WTC11 (cell line): ENCODE measurements at regions not wholly inside any gene's neighbourhood (a gene's known extent, or its start where the extent isn't known, plus 50 kb on each side); places are given as distances from the start of the nearest gene placed in this dataset.
"Not testable (repeated sequence)": the region's sequence is repeated elsewhere in the genome, so short reads cannot be mapped to it uniquely, and the experiment has no call there.

Experiments used
- ATAC-seq: fragments of 200-7000 bp; cut with Tn5 transposase; 2 replicates; pipeline ENCODE4 v1.10.0; 2021; ENCODE audit warnings: mild to moderate bottlenecking, moderate library complexity
- CTCF ChIA-PET: fragments of 300-600 bp; sonication (Branson Sonifier 250); formaldehyde crosslinking; loops from one replicate; lab custom pipeline; 2021; ENCODE audit warnings: antibody characterized with exemption; lab: Charles Lee
- POLR2A ChIA-PET: fragments of 350-600 bp; sonication (Branson Sonifier 250); formaldehyde crosslinking; loops from one replicate; lab custom pipeline; 2021; ENCODE audit warnings: antibody characterized with exemption; lab: Charles Lee
- DNase-seq: peaks from one replicate; pipeline ENCODE4 v3.0.0; 2021; ENCODE audit warnings: low spot score
- H3K27ac Mint-ChIP-seq: 2 replicates; pipeline ENCODE4 v1.8.0; 2021; ENCODE audit warnings: mixed read lengths
- H3K27me3 Mint-ChIP-seq: 2 replicates; pipeline ENCODE4 v1.8.0; 2021; ENCODE audit warnings: low read depth, mild to moderate bottlenecking, moderate library complexity, mixed read lengths
- H3K36me3 Mint-ChIP-seq: 2 replicates; pipeline ENCODE4 v1.8.0; 2021; ENCODE audit warnings: mixed read lengths
- H3K4me1 Mint-ChIP-seq: 2 replicates; pipeline ENCODE4 v1.8.0; 2022; ENCODE audit warnings: mixed read lengths
- H3K4me3 Mint-ChIP-seq: 2 replicates; pipeline ENCODE4 v1.8.0; 2021; ENCODE audit warnings: mild to moderate bottlenecking, moderate library complexity, mixed read lengths
- H3K9me3 Mint-ChIP-seq: 2 replicates; pipeline ENCODE4 v1.8.0; 2021; ENCODE audit warnings: mixed read lengths
- ATF2 ChIP-seq: sonication (generic); formaldehyde crosslinking; IDR thresholded peaks from 2 replicates; pipeline ENCODE4 v1.8.1; 2022; ENCODE audit warnings: low read depth, missing genetic modification reagents, borderline replicate concordance
- CBFB ChIP-seq: sonication (generic); formaldehyde crosslinking; IDR thresholded peaks from 2 replicates; pipeline ENCODE4 v1.8.1; 2022; ENCODE audit warnings: mild to moderate bottlenecking, low read depth, missing genetic modification reagents
- EMX1 ChIP-seq: fragments of 250-450 bp; sonication (Bioruptor Pico); IDR thresholded peaks from 2 replicates; pipeline ENCODE4 v1.8.0; 2021; ENCODE audit warnings: mild to moderate bottlenecking
- ETV6 ChIP-seq: sonication (generic); formaldehyde crosslinking; IDR thresholded peaks from 2 replicates; pipeline ENCODE4 v1.8.1; 2022; ENCODE audit warnings: mild to moderate bottlenecking, missing genetic modification reagents
- FOXK1 ChIP-seq: sonication (generic); formaldehyde crosslinking; IDR thresholded peaks from 2 replicates; pipeline ENCODE4 v1.8.0; 2022; ENCODE audit warnings: mild to moderate bottlenecking, moderate library complexity, missing genetic modification reagents
- HMGA2 ChIP-seq: fragments of 250-450 bp; sonication (Bioruptor Pico); IDR thresholded peaks from 2 replicates; pipeline ENCODE4 v1.4.0; 2021; ENCODE audit warnings: mild to moderate bottlenecking, moderate library complexity
- MXD4 ChIP-seq: fragments of 250-450 bp; sonication (Bioruptor Pico); IDR thresholded peaks from 2 replicates; pipeline ENCODE4 v1.8.0; 2021; ENCODE audit warnings: mild to moderate bottlenecking, moderate library complexity, borderline replicate concordance
- NFATC4 ChIP-seq: fragments of 250-450 bp; sonication (Bioruptor Pico); IDR thresholded peaks from 2 replicates; pipeline ENCODE4 v1.9.0; 2021; ENCODE audit warnings: mild to moderate bottlenecking
- NFE2L1 ChIP-seq: sonication (generic); formaldehyde crosslinking; IDR thresholded peaks from 2 replicates; pipeline ENCODE4 v1.8.1; 2023; ENCODE audit warnings: missing genetic modification reagents
- NR3C1 ChIP-seq: sonication (generic); formaldehyde crosslinking; conservative IDR thresholded peaks from 2 replicates; pipeline ENCODE4 v1.8.1; 2023; ENCODE audit warnings: low read depth, mild to moderate bottlenecking, missing genetic modification reagents
- OVOL2 ChIP-seq: fragments of 250-450 bp; sonication (Bioruptor Pico); IDR thresholded peaks from 2 replicates; pipeline ENCODE4 v1.9.0; 2021; ENCODE audit warnings: mild to moderate bottlenecking, borderline replicate concordance
- SP1 ChIP-seq: sonication (generic); formaldehyde crosslinking; conservative IDR thresholded peaks from 2 replicates; pipeline ENCODE4 v1.8.1; 2022; ENCODE audit warnings: missing genetic modification reagents
- TCF7 ChIP-seq: sonication (generic); formaldehyde crosslinking; IDR thresholded peaks from 2 replicates; pipeline ENCODE4 v1.8.0; 2022; ENCODE audit warnings: mild to moderate bottlenecking, low read depth, missing genetic modification reagents, moderate library complexity
- ZNF416 ChIP-seq: fragments of 250-450 bp; sonication (Bioruptor Pico); IDR thresholded peaks from 2 replicates; pipeline ENCODE4 v1.9.0; 2021; ENCODE audit warnings: mild to moderate bottlenecking, inconsistent platforms
- ZNF512 ChIP-seq: sonication (generic); formaldehyde crosslinking; IDR thresholded peaks from 2 replicates; pipeline ENCODE4 v1.8.1; 2022; ENCODE audit warnings: missing genetic modification reagents, borderline replicate concordance
- ZNF671 ChIP-seq: fragments of 250-450 bp; sonication (Bioruptor Pico); IDR thresholded peaks from 2 replicates; pipeline ENCODE4 v1.8.0; 2021; ENCODE audit warnings: mild to moderate bottlenecking
- TF ChIP-seq, protein P1 (sequence below): sonication (generic); formaldehyde crosslinking; IDR thresholded peaks from 2 replicates; pipeline ENCODE4 v1.8.1; 2023; ENCODE audit warnings: mild to moderate bottlenecking, moderate library complexity, missing genetic modification reagents
- TF ChIP-seq, protein P2 (sequence below): sonication (generic); formaldehyde crosslinking; IDR thresholded peaks from 2 replicates; pipeline ENCODE4 v1.8.1; 2023; ENCODE audit warnings: mild to moderate bottlenecking, missing genetic modification reagents
- TF ChIP-seq, protein P3 (sequence below): sonication (generic); formaldehyde crosslinking; IDR thresholded peaks from 2 replicates; pipeline ENCODE4 v1.8.1; 2023; ENCODE audit warnings: mild to moderate bottlenecking, missing genetic modification reagents, borderline replicate concordance

- no peak overlapping the region for H3K4me3 Mint-ChIP-seq
- no peaks in the 10 kb centered on the region for H3K36me3 Mint-ChIP-seq
- no peak for TF ChIP-seq MXD4 (CRISPR knock-in tag)
- H3K9me3 Mint-ChIP-seq = no peaks in the 10 kb centered on the region
- DNase-seq (no peak), ATAC-seq (no peak)
- POLR2A ChIA-PET = no interaction called here
- H3K27ac Mint-ChIP-seq = no peak overlapping the region
- no peaks in the 10 kb centered on the region for H3K4me1 Mint-ChIP-seq
- no peaks in the 10 kb centered on the region for H3K27me3 Mint-ChIP-seq
- CTCF ChIA-PET = no interaction called here
Measured at GRCh38 chr13:53110614-53111013, 82.0 kb downstream of the OLFM4 start.

GRCh38 chr13:53112522-53112921, 83.9 kb downstream of the OLFM4 start:
- H3K9me3 Mint-ChIP-seq = peaks cover 16% of the 10 kb centered on the region

GRCh38 chr13:53117048-53117447, 88.4 kb downstream of the OLFM4 start:
- H3K4me3 Mint-ChIP-seq, CTCF ChIA-PET: not testable (repeated sequence)
- H3K9me3 Mint-ChIP-seq = peaks cover 30% of the 10 kb centered on the region

More at GRCh38 chr13:53112522-53112921, 83.9 kb downstream of the OLFM4 start:
- DNase-seq (no peak), ATAC-seq (no peak)
- no peak overlapping the region for H3K4me3 Mint-ChIP-seq
- no peak overlapping the region for H3K27ac Mint-ChIP-seq
- H3K4me1 Mint-ChIP-seq = no peaks in the 10 kb centered on the region
- peaks cover 10% of the 10 kb centered on the region for H3K36me3 Mint-ChIP-seq
- TF ChIP-seq ATF2 = no peak
- no peak for TF ChIP-seq TCF7
- TF ChIP-seq NFE2L1 (CRISPR knock-in tag) = no peak
- no peak for TF ChIP-seq EMX1 (CRISPR knock-in tag)
- no peak for TF ChIP-seq ETV6
- no peak for TF ChIP-seq MXD4 (CRISPR knock-in tag)
- TF ChIP-seq CBFB = no peak
- no peak for TF ChIP-seq NR3C1 (CRISPR knock-in tag)
- TF ChIP-seq, protein P1, sequence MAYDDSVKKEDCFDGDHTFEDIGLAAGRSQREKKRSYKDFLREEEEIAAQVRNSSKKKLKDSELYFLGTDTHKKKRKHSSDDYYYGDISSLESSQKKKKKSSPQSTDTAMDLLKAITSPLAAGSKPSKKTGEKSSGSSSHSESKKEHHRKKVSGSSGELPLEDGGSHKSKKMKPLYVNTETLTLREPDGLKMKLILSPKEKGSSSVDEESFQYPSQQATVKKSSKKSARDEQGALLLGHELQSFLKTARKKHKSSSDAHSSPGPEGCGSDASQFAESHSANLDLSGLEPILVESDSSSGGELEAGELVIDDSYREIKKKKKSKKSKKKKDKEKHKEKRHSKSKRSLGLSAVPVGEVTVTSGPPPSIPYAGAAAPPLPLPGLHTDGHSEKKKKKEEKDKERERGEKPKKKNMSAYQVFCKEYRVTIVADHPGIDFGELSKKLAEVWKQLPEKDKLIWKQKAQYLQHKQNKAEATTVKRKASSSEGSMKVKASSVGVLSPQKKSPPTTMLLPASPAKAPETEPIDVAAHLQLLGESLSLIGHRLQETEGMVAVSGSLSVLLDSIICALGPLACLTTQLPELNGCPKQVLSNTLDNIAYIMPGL (CRISPR knock-in tag) = no peak
- TF ChIP-seq ZNF416 (CRISPR knock-in tag) = no peak
- TF ChIP-seq ZNF671 (CRISPR knock-in tag) = no peak
- TF ChIP-seq ZNF512 = no peak
- TF ChIP-seq SP1 (CRISPR knock-in tag) = no peak
- TF ChIP-seq, protein P2, sequence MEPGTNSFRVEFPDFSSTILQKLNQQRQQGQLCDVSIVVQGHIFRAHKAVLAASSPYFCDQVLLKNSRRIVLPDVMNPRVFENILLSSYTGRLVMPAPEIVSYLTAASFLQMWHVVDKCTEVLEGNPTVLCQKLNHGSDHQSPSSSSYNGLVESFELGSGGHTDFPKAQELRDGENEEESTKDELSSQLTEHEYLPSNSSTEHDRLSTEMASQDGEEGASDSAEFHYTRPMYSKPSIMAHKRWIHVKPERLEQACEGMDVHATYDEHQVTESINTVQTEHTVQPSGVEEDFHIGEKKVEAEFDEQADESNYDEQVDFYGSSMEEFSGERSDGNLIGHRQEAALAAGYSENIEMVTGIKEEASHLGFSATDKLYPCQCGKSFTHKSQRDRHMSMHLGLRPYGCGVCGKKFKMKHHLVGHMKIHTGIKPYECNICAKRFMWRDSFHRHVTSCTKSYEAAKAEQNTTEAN (CRISPR knock-in tag) = no peak
- no peak for TF ChIP-seq FOXK1
- TF ChIP-seq OVOL2 (CRISPR knock-in tag) = no peak
- TF ChIP-seq NFATC4 (CRISPR knock-in tag) = no peak
- no peak for TF ChIP-seq HMGA2 (CRISPR knock-in tag)
- TF ChIP-seq, protein P3, sequence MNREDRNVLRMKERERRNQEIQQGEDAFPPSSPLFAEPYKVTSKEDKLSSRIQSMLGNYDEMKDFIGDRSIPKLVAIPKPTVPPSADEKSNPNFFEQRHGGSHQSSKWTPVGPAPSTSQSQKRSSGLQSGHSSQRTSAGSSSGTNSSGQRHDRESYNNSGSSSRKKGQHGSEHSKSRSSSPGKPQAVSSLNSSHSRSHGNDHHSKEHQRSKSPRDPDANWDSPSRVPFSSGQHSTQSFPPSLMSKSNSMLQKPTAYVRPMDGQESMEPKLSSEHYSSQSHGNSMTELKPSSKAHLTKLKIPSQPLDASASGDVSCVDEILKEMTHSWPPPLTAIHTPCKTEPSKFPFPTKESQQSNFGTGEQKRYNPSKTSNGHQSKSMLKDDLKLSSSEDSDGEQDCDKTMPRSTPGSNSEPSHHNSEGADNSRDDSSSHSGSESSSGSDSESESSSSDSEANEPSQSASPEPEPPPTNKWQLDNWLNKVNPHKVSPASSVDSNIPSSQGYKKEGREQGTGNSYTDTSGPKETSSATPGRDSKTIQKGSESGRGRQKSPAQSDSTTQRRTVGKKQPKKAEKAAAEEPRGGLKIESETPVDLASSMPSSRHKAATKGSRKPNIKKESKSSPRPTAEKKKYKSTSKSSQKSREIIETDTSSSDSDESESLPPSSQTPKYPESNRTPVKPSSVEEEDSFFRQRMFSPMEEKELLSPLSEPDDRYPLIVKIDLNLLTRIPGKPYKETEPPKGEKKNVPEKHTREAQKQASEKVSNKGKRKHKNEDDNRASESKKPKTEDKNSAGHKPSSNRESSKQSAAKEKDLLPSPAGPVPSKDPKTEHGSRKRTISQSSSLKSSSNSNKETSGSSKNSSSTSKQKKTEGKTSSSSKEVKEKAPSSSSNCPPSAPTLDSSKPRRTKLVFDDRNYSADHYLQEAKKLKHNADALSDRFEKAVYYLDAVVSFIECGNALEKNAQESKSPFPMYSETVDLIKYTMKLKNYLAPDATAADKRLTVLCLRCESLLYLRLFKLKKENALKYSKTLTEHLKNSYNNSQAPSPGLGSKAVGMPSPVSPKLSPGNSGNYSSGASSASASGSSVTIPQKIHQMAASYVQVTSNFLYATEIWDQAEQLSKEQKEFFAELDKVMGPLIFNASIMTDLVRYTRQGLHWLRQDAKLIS (CRISPR knock-in tag) = no peak
- CTCF ChIA-PET = no interaction called here
- POLR2A ChIA-PET = interaction anchor here (1.0 kb wide), 1 partner anchor 29 kb away, joined by 3 read pairs; no protein-coding TSS in a partner anchor
- H3K27me3 Mint-ChIP-seq = no peaks in the 10 kb centered on the region

More at GRCh38 chr13:53117048-53117447, 88.4 kb downstream of the OLFM4 start:
- ATAC-seq, POLR2A ChIA-PET, DNase-seq, H3K27ac Mint-ChIP-seq, H3K27me3 Mint-ChIP-seq: not testable (repeated sequence)
- H3K4me1 Mint-ChIP-seq = peaks cover 21% of the 10 kb centered on the region
- H3K36me3 Mint-ChIP-seq = peaks cover 24% of the 10 kb centered on the region
